G401 (cell line): ENCODE measurements at regions not wholly inside any gene's neighbourhood (a gene's known extent, or its start where the extent isn't known, plus 50 kb on each side); places are given as distances from the start of the nearest gene placed in this dataset.

Experiments
- DNase-seq: peaks from one replicate; pipeline ENCODE4 v3.0.0-alpha.2; 2015; ENCODE audit warnings: low spot score
- in situ Hi-C: cut with HindIII; loops from 2 replicates; pipeline ENCODE4 v1.10.0; 2016; ENCODE audit warnings: low sequenced_read_pairs, mixed read lengths

- no peak for DNase-seq
- in situ Hi-C loops: no loop called here
Measured at GRCh38 chr10:58885146-58885545, 291.3 kb upstream of the PHYHIPL start.

- no peak for DNase-seq
- in situ Hi-C loops: no loop called here
Measured at GRCh38 chr10:58885686-58886345, 290.6 kb upstream of the PHYHIPL start.

- DNase-seq: no peak
- in situ Hi-C loops: no loop called here
Measured at GRCh38 chr10:58886406-58886805, 290.0 kb upstream of the PHYHIPL start.

- DNase-seq: no peak
- in situ Hi-C loops: no loop called here
Measured at GRCh38 chr10:58887474-58887873, 289.0 kb upstream of the PHYHIPL start.

- in situ Hi-C loops: no loop called here
- DNase-seq: no peak
Measured at GRCh38 chr10:58888957-58889356, 287.5 kb upstream of the PHYHIPL start.

GRCh38 chr10:58892031-58892531, 284.4 kb upstream of the PHYHIPL start:
- in situ Hi-C loops: no loop called here
- no peak for DNase-seq

GRCh38 chr10:58894929-58895328, 281.5 kb upstream of the PHYHIPL start:
- in situ Hi-C loops: no loop called here
- DNase-seq: no peak

- DNase-seq: no peak
- in situ Hi-C loops: no loop called here
Measured at GRCh38 chr10:58896229-58896628, 280.2 kb upstream of the PHYHIPL start.

GRCh38 chr10:58897236-58897635, 279.2 kb upstream of the PHYHIPL start:
- in situ Hi-C loops: no loop called here

GRCh38 chr10:58897708-58898107, 278.7 kb upstream of the PHYHIPL start:
- in situ Hi-C loops: no loop called here
- no peak for DNase-seq

More at GRCh38 chr10:58897236-58897635, 279.2 kb upstream of the PHYHIPL start:
- no peak for DNase-seq

- DNase-seq: no peak
- in situ Hi-C loops: no loop called here
Measured at GRCh38 chr10:58898854-58899573, 277.4 kb upstream of the PHYHIPL start.

GRCh38 chr10:58901092-58901646, 275.3 kb upstream of the PHYHIPL start:
- in situ Hi-C loops: no loop called here
- DNase-seq: no peak

- no peak for DNase-seq
- in situ Hi-C loops: no loop called here
Measured at GRCh38 chr10:58903071-58903470, 273.4 kb upstream of the PHYHIPL start.

GRCh38 chr10:58909881-58910280, 266.6 kb upstream of the PHYHIPL start:
- in situ Hi-C loops: no loop called here
- no peak for DNase-seq

- peak; percentile 12 for DNase-seq
- in situ Hi-C loops: no loop called here
Measured at GRCh38 chr10:58913717-58914116, 262.7 kb upstream of the PHYHIPL start.

GRCh38 chr10:58918887-58919286, 257.6 kb upstream of the PHYHIPL start:
- in situ Hi-C loops: no loop called here
- DNase-seq: no peak

GRCh38 chr10:58919927-58920654, 256.4 kb upstream of the PHYHIPL start:
- no peak for DNase-seq
- in situ Hi-C loops: no loop called here

- no peak for DNase-seq
- in situ Hi-C loops: no loop called here
Measured at GRCh38 chr10:58920655-58921003, 255.8 kb upstream of the PHYHIPL start.

GRCh38 chr10:58921421-58921855, 255.0 kb upstream of the PHYHIPL start:
- in situ Hi-C loops: no loop called here

GRCh38 chr10:58925381-58925780, 251.1 kb upstream of the PHYHIPL start:
- no peak for DNase-seq
- in situ Hi-C loops: no loop called here

More at GRCh38 chr10:58921421-58921855, 255.0 kb upstream of the PHYHIPL start:
- DNase-seq: no peak
